BLaER1 treated with 17β-estradiol and CSF1 and Interleukin-3, amounts not matched to agents 10 nM and 100 nM (cell line): ENCODE measurements at regions not wholly inside any gene's neighbourhood (a gene's known extent, or its start where the extent isn't known, plus 50 kb on each side); places are given as distances from the start of the nearest gene placed in this dataset.
"Not testable (repeated sequence)": the region's sequence is repeated elsewhere in the genome, so short reads cannot be mapped to it uniquely, and the experiment has no call there.

Experiments
- H3K27ac ChIP-seq, 11 experiments: shearing (Covaris generic); formaldehyde crosslinking; 2 replicates each; pipeline ENCODE4 v1.8.1; 2022
- H3K27me3 ChIP-seq, 11 experiments: shearing (Covaris generic); formaldehyde crosslinking; 2 replicates each; pipeline ENCODE4 v1.8.1; 2022
- H3K36me3 ChIP-seq, 11 experiments: shearing (Covaris generic); formaldehyde crosslinking; 2 replicates each; pipeline ENCODE4 v1.8.1; 2022
- H3K4me1 ChIP-seq, 10 experiments: shearing (Covaris generic); formaldehyde crosslinking; 2 replicates each; pipeline ENCODE4 v1.8.1; 2022
- H3K4me2 ChIP-seq, 11 experiments: shearing (Covaris generic); formaldehyde crosslinking; 2 replicates each; pipeline ENCODE4 v1.8.1; 2022
- H3K4me3 ChIP-seq, 10 experiments: shearing (Covaris generic); formaldehyde crosslinking; 2 replicates each; pipeline ENCODE4 v1.8.1; 2022
- H3K9ac ChIP-seq, 11 experiments: shearing (Covaris generic); formaldehyde crosslinking; 2 replicates each; pipeline ENCODE4 v1.8.1; 2022
- H3K9me3 ChIP-seq, 11 experiments: shearing (Covaris generic); formaldehyde crosslinking; replicated peaks in 1 of 11; 2 replicates each; pipeline ENCODE4 v1.8.1; 2022
- H4K20me1 ChIP-seq, 11 experiments: shearing (Covaris generic); formaldehyde crosslinking; 2 replicates each; pipeline ENCODE4 v1.8.1; 2022
- Cebpa-rat ChIP-seq, 11 experiments: shearing (Covaris generic); IDR thresholded peaks; 2 replicates each; pipeline ENCODE4 v1.8.1; 2022

DNA sequence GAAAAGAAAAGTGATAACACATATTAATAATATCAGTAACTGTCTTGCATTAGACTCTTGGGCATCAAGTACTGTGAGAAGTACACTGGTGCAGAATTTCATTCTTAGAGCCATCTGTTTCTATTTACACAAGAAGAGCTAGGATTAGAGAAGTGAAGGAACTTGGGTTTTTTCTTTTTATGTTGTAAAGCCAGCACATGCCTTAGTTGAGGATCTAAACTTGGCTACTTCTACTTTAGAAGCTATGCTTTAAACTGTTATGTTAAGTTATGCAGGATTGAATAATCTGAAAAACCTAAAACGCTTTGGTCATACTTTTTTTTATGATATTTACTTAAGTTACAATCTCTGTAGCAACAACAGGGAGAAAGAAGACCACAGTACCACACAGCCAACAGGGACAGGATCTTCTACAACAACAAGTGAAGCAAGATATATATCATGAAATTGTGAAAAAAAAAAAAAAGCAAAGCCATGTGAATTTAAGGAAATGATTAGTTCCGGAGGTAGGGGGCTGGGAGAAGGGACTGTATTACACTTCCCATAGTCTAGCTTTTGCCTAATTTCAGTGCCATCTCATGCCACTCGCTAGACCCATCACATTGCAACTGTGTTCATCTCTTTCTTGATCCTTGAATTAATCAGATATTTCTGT is 305.1 kb upstream of the GOT2 start:
- Histone ChIP-seq H3K4me1 (peaks cover 17 to 43% (median 38%) of the 10 kb centered on the region in 10 experiments), H3K27ac (peak overlapping the region in 10 of 11 experiments; percentile 10 to 81 (median 58); a peak in 17 of 22 replicates), H3K36me3 (no peaks in the 10 kb centered on the region), H4K20me1 (no peaks in the 10 kb centered on the region), H3K9me3 (peaks cover 0 to 44% (median 21%) of the 10 kb centered on the region in 11 experiments; a peak in 13 of 22 replicates), H3K4me3 (no peak overlapping the region), H3K4me2 (peak overlapping the region in 8 of 11 experiments; percentile 42 to 66 (median 52); a peak in 16 of 22 replicates), H3K27me3 (no peaks in the 10 kb centered on the region), H3K9ac (peak overlapping the region in 1 of 11 experiments; percentile 1; a peak in 1 of 22 replicates)
- TF ChIP-seq Cebpa-rat (IDR thresholded peaks at IDR 0.05): no peak

DNA sequence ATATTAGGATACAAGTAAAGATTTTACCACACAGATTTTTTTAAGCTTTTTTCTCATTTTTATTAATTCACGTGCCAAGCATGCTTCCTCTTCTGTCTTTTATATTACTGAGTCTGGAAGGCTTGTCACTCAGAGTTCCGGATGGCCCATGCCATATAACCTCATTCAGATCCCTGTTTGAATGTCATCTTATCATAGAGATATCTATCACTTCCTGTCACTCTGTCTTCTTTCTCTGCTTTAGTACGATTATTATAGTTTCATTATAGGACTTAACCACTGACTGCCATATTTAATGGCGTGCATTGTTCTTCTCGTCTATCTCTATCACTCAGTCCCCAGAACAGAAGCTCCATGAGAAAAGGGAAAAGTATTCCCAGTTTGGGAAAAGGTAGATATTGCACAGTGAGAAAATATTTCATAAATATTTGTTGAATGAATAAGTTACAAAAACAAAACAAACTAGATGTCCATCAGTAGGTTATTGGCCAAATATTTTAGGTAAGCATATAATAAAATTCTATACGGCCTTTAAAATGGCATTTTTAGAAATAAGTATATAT is 296.9 kb upstream of the GOT2 start:
- H3K9ac ChIP-seq: no peak overlapping the region
- H3K4me1 ChIP-seq: no peaks in the 10 kb centered on the region
- no peaks in the 10 kb centered on the region for H3K27me3 ChIP-seq
- H4K20me1 ChIP-seq: no peaks in the 10 kb centered on the region
- H3K27ac ChIP-seq: no peak overlapping the region
- H3K4me3 ChIP-seq: no peak overlapping the region
- TF ChIP-seq Cebpa-rat (IDR thresholded peaks at IDR 0.05): no peak
- H3K36me3 ChIP-seq: no peaks in the 10 kb centered on the region
- no peak overlapping the region for H3K4me2 ChIP-seq
- H3K9me3 ChIP-seq: peaks cover 0 to 16% (median 12%) of the 10 kb centered on the region in 11 experiments; a peak in 12 of 22 replicates

DNA sequence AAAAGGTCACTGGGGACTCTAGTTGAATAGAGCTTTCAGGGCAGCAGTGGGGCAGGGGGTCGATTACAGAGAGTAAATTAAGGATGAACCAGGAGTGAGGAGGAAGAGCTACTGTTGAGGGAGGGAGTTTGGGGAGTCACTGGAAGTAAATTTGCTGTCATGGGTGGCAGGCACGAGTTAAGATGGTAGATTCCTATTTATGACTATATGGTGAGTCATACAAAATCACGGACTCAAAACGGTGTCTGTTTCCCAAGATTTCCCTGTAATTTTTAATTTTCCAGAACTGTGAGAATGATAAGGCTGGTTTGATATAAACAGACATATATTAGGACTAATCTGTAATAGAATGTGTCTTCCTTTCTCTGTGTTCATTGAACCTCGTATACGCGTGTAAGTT is 287.6 kb upstream of the GOT2 start:
- Histone ChIP-seq H3K4me2 (no peak overlapping the region), H3K4me1 (no peaks in the 10 kb centered on the region), H3K4me3 (no peak overlapping the region), H4K20me1 (no peaks in the 10 kb centered on the region), H3K9ac (no peak overlapping the region), H3K27ac (no peak overlapping the region), H3K27me3 (no peaks in the 10 kb centered on the region), H3K36me3 (no peaks in the 10 kb centered on the region), H3K9me3 (peaks cover 0 to 4% (median 0%) of the 10 kb centered on the region in 11 experiments; a peak in 1 of 22 replicates)
- no peak for TF ChIP-seq Cebpa-rat (IDR thresholded peaks at IDR 0.05)

DNA sequence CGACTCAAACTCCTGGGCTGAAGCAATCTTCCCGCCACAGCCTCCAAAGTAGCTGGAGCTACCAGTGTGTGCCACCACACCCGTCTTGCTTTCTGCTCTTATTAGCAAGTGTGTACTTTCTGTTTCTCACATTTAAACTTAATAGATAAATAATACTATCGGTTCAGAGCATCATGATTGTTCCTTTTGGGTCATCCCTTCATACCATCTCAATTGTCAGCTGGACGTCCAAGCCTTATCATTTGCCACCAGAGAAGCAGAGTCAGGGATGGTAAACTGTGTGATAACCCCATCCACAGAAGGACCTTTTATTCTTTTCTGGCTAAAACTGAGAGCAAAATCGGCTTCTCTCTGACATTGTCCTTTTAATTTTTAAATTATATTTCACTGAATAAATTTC is 279.8 kb upstream of the GOT2 start:
- no peak for TF ChIP-seq Cebpa-rat (IDR thresholded peaks at IDR 0.05)
- peaks cover 0 to 4% (median 0%) of the 10 kb centered on the region in 11 experiments; a peak in 1 of 22 replicates for H3K9me3 ChIP-seq
- no peaks in the 10 kb centered on the region for H3K4me1 ChIP-seq
- H3K36me3 ChIP-seq: no peaks in the 10 kb centered on the region
- H3K9ac ChIP-seq: no peak overlapping the region
- no peaks in the 10 kb centered on the region for H4K20me1 ChIP-seq
- no peak overlapping the region for H3K27ac ChIP-seq
- no peak overlapping the region for H3K4me2 ChIP-seq
- H3K4me3 ChIP-seq: no peak overlapping the region
- no peaks in the 10 kb centered on the region for H3K27me3 ChIP-seq

DNA sequence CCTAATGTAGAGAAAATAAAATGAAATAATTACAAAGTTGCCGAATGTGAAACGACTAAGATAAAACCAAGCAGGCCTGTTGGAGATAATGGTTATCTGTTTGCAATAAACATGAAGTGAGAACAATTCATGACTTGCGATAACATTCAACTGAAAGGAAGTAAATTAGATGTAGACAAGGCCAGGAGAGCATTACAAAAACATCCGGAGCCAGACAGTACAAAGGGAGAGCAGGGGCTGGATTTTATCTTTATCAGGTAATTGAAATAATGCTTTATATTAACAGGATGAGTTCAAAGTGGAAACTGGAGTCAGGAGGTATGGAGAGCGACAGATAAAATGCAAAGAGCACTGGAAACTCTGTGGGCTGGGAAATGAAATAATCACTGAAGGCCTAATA is 265.6 kb upstream of the GOT2 start:
- Histone ChIP-seq H3K4me1 (no peaks in the 10 kb centered on the region), H3K27me3 (no peaks in the 10 kb centered on the region), H3K9ac (no peak overlapping the region), H4K20me1 (no peaks in the 10 kb centered on the region), H3K4me2 (no peak overlapping the region), H3K27ac (no peak overlapping the region), H3K4me3 (no peak overlapping the region), H3K36me3 (no peaks in the 10 kb centered on the region), H3K9me3 (no peaks in the 10 kb centered on the region)
- no peak for TF ChIP-seq Cebpa-rat (IDR thresholded peaks at IDR 0.05)

DNA sequence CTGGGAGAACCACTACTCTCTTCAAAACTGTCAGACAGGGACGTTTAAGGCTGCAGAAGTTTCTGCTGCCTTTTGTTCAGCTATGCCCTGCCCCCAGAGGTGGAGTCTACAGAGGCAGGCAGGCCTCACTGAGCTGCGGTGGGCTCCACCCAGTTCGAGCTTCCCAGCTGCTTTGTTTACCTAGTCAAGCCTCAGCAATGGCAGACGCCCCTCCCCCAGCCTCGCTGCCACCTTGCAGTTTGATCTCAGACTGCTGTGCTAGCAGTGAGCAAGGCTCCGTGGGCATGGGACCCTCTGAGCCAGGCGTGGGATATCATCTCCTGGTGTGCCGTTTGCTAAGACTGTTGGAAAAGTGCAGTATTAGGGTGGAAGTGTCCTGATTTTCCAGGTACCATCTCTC is 258.6 kb upstream of the GOT2 start:
- H3K4me2 ChIP-seq, H3K27ac ChIP-seq, H3K36me3 ChIP-seq, H3K4me1 ChIP-seq, H3K9ac ChIP-seq, H4K20me1 ChIP-seq, H3K27me3 ChIP-seq, H3K4me3 ChIP-seq: not testable (repeated sequence)
- H3K9me3 ChIP-seq: peaks cover 0 to 12% (median 8%) of the 10 kb centered on the region in 11 experiments; a peak in 9 of 22 replicates

DNA sequence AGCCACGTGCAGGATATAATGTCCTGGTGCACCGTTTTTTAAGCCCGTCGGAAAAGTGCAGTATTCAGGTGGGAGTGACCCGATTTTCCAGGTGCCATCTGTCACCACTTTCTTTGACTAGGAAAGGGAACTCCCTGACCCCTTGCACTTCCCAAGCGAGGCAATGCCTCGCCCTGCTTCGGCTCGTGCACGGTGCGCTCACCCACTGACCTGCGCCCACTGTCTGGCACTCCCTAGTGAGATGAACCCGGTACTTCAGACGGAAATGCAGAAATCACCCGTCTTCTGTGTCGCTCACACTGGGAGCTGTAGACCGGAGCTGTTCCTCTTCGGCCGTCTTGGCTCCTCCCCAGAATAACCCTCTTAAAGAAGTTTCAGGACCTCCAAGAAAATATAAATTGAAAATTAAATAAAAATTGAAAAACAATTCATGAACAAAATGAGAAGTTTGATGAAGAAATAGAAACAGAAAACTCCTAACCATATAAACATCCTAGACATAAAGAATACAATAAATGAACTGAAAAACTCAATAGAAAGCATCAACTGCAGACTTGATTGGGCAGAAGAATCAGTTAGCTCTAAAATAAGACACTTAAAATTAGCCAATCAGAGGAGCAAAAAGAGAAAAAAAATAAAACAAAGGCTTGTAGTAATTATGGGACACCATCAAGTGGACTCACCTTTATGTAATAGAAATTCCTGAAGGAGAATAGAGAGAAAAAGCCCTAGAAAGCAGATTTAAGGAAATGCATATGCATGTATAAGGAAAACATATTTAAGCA is 249.3 kb upstream of the GOT2 start:
- H3K4me2 ChIP-seq, H3K9ac ChIP-seq, H3K36me3 ChIP-seq, H3K27ac ChIP-seq, H4K20me1 ChIP-seq, H3K4me3 ChIP-seq, H3K4me1 ChIP-seq, H3K27me3 ChIP-seq: not testable (repeated sequence)
- peaks cover 17 to 29% (median 22%) of the 10 kb centered on the region in 11 experiments for H3K9me3 ChIP-seq

DNA sequence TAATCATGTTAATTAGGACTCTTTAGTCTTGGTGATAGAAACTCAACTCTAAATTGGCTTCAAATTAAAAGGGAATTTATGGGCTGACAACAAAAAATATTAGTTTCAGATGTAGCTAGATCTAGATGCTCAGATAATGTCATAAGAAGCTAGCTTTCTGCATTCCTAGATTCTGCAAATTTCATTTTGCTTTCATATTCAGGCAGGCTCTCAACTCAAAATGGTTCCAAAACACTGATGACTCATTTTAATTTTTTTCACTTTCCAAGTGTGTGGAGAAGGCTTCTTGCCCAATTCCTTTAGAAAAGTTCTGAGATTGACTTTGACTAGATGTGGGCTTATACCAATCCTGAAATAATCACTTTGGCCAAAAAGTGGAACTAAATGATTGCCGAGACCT is 236.7 kb upstream of the GOT2 start:
- Histone ChIP-seq H3K4me1 (peaks cover 0 to 9% (median 0%) of the 10 kb centered on the region in 10 experiments; a peak in 4 of 20 replicates), H3K27me3 (no peaks in the 10 kb centered on the region), H3K27ac (peak overlapping the region in 3 of 11 experiments; percentile 12 to 58 (median 16); a peak in 5 of 22 replicates), H3K36me3 (no peaks in the 10 kb centered on the region), H3K9ac (no peak overlapping the region), H3K9me3 (peaks cover 0 to 7% (median 0%) of the 10 kb centered on the region in 11 experiments; a peak in 2 of 22 replicates), H3K4me2 (peak overlapping the region in 4 of 11 experiments; percentile 2 to 29 (median 20); a peak in 5 of 22 replicates), H4K20me1 (no peaks in the 10 kb centered on the region), H3K4me3 (no peak overlapping the region)
- TF ChIP-seq Cebpa-rat (IDR thresholded peaks at IDR 0.05): no peak

DNA sequence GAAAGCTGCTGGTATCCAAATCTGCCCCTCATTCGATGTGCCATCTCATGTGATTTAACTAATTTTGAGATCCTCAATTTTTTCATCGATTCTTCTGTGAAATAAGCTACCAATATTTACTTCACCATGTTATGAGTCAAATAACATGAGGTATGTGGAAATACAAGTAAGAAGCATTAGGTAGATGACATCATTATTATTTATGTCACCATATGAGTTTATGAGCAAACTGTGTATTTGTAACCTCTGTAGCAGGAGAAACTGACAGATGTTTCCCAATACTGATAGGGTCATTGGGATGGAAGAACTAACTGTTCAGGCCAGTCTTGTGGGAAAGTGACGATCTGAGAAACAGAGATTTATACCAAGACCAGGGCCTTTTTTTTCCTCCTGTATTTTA is 229.4 kb upstream of the GOT2 start:
- TF ChIP-seq Cebpa-rat (IDR thresholded peaks at IDR 0.05): no peak
- H3K4me2 ChIP-seq: no peak overlapping the region
- H3K4me1 ChIP-seq: no peaks in the 10 kb centered on the region
- H3K4me3 ChIP-seq: no peak overlapping the region
- H3K9me3 ChIP-seq: 0 out of 22 replicates have a peak, but pooled peaks cover 0 to 5% (median 0%) of the 10 kb centered on the region in 11 experiments
- H3K27ac ChIP-seq: no peak overlapping the region
- H4K20me1 ChIP-seq: no peaks in the 10 kb centered on the region
- no peaks in the 10 kb centered on the region for H3K27me3 ChIP-seq
- no peaks in the 10 kb centered on the region for H3K36me3 ChIP-seq
- H3K9ac ChIP-seq: no peak overlapping the region
